RWPE1 (cell line): ENCODE measurements at regions not wholly inside any gene's neighbourhood (a gene's known extent, or its start where the extent isn't known, plus 50 kb on each side); places are given as distances from the start of the nearest gene placed in this dataset.
"Not testable (repeated sequence)": the region's sequence is repeated elsewhere in the genome, so short reads cannot be mapped to it uniquely, and the experiment has no call there.

Experiments used
- CTCF ChIA-PET: fragments of 350-600 bp; sonication (Branson Sonifier 250); formaldehyde crosslinking; extraction: SDS; loops from one replicate; lab custom pipeline; 2021; lab: Yijun Ruan, JAX
- POLR2A ChIA-PET: fragments of 400-600 bp; formaldehyde crosslinking; extraction: SDS; loops from one replicate; lab custom pipeline; 2020; ENCODE audit warnings: antibody characterized with exemption; ENCODE audit not compliant: low non-redundant PET; lab: Yijun Ruan, JAX
- DNase-seq: peaks from one replicate; pipeline ENCODE4 v3.0.0; 2012; ENCODE audit warnings: low spot score
- H3K27ac ChIP-seq: fragments of 450-650 bp; 2 replicates; pipeline ENCODE4 v1.5.1; 2017
- TF ChIP-seq, protein P1 (sequence below): fragments of 450-650 bp; conservative IDR thresholded peaks from 2 replicates; pipeline ENCODE4 v1.5.1; 2017; ENCODE audit warnings: low read depth, mild to moderate bottlenecking

GRCh38 chr17:22374741-22375140, 682.4 kb downstream of the KCNJ18 start:
- H3K27ac ChIP-seq, result no peak overlapping the region
- TF ChIP-seq, protein P1, sequence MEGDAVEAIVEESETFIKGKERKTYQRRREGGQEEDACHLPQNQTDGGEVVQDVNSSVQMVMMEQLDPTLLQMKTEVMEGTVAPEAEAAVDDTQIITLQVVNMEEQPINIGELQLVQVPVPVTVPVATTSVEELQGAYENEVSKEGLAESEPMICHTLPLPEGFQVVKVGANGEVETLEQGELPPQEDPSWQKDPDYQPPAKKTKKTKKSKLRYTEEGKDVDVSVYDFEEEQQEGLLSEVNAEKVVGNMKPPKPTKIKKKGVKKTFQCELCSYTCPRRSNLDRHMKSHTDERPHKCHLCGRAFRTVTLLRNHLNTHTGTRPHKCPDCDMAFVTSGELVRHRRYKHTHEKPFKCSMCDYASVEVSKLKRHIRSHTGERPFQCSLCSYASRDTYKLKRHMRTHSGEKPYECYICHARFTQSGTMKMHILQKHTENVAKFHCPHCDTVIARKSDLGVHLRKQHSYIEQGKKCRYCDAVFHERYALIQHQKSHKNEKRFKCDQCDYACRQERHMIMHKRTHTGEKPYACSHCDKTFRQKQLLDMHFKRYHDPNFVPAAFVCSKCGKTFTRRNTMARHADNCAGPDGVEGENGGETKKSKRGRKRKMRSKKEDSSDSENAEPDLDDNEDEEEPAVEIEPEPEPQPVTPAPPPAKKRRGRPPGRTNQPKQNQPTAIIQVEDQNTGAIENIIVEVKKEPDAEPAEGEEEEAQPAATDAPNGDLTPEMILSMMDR, result no peak
- ChIA-PET CTCF (no interaction called here), POLR2A (no interaction called here)
- no peak for DNase-seq

GRCh38 chr17:22376747-22377146, 684.4 kb downstream of the KCNJ18 start:
- CTCF ChIA-PET, H3K27ac ChIP-seq, DNase-seq, POLR2A ChIA-PET: not testable (repeated sequence)

DNA sequence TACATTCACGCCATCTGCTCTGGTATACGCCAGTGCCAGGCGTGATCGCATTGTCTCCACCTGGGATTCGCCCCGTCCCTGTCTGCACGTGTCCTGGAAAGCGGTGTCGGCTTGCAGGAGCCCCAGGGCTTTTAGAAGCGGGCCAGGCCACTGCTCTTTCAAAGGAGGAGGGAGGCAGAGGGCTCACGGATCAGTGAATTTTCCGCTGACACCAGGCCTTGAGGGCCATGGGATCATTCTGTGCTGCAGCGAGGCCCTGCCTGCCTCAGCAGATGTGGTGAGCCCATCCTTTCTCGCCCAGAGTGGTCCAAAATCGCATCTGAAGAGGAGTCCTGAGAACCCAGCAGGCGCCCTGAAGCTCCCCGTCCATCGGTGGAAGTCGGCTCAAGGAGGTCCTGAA, 686.4 kb downstream of the KCNJ18 start:
- H3K27ac ChIP-seq, POLR2A ChIA-PET, CTCF ChIA-PET, DNase-seq: not testable (repeated sequence)

- H3K27ac ChIP-seq, DNase-seq, POLR2A ChIA-PET, CTCF ChIA-PET: not testable (repeated sequence)
These were observed 689.3 kb downstream of the KCNJ18 start for GRCh38 chr17:22381589-22381988.

- CTCF ChIA-PET, H3K27ac ChIP-seq, DNase-seq, POLR2A ChIA-PET: not testable (repeated sequence)
These were observed 691.6 kb downstream of the KCNJ18 start for GRCh38 chr17:22383772-22384460.

GRCh38 chr17:22384461-22384800, 692.1 kb downstream of the KCNJ18 start:
- CTCF ChIA-PET, DNase-seq: not testable (repeated sequence)

GRCh38 chr17:22398446-22398845, 706.1 kb downstream of the KCNJ18 start:
- H3K27ac ChIP-seq, DNase-seq, CTCF ChIA-PET, POLR2A ChIA-PET: not testable (repeated sequence)

More at GRCh38 chr17:22384461-22384800, 692.1 kb downstream of the KCNJ18 start:
- H3K27ac ChIP-seq, POLR2A ChIA-PET: not testable (repeated sequence)

DNA sequence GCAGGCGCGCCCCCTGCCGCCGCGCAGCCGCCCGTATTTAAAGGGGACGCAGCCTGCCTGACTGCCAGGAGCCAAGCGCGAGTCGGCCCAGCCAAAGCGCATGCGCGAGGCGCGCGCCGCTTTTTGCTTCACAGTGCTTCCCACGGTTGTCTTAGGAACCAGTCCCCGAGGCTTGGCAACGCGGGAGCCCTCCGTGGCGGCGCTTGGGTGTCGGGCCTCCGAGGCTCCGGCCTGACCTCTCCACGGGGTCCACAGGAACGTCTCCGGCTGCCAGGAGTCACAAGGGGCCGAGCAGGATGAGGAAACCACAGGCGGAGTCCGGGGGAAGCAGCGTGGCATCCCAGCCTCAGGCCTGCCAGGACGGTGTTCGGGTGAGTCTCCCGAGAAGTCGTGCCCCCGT, 706.7 kb downstream of the KCNJ18 start:
- H3K27ac ChIP-seq, DNase-seq, CTCF ChIA-PET, POLR2A ChIA-PET: not testable (repeated sequence)

- CTCF ChIA-PET, POLR2A ChIA-PET, H3K27ac ChIP-seq, DNase-seq: not testable (repeated sequence)
These were observed 712.8 kb downstream of the KCNJ18 start for GRCh38 chr17:22405080-22405479.

- TF ChIP-seq, protein P1, result no peak
- CTCF ChIA-PET, result no interaction called here
- POLR2A ChIA-PET, result no interaction called here
- DNase-seq, result no peak
- no peak overlapping the region for H3K27ac ChIP-seq
These were observed 716.9 kb downstream of the KCNJ18 start for GRCh38 chr17:22409160-22409751.

DNA sequence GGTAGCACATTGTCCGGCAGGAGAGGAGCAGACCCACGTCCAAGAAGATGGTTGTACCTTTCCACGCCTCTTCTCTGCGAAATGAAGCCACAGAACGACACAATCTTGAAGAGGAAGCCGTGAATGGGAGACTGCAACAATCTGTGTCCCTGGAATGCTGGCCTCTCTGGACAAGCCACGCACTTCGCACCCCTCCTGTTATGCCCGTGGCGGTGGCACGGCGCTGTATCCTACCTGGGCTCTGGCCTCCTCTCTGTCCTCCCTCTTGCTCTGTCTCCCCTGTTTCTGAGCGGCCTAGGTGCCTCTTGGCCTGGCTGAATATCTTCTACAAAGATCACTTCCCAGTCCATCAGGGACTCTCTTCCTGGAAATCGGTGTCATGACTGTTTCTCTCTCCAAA, 717.8 kb downstream of the KCNJ18 start:
- ChIA-PET POLR2A (no interaction called here), CTCF (no interaction called here)
- no peak for DNase-seq

More for the DNA sequence above, 717.8 kb downstream of the KCNJ18 start:
- no peak overlapping the region for H3K27ac ChIP-seq
- TF ChIP-seq, protein P1, result no peak
